SK-N-SH (cell line): ENCODE measurements at regions not wholly inside any gene's neighbourhood (a gene's known extent, or its start where the extent isn't known, plus 50 kb on each side); places are given as distances from the start of the nearest gene placed in this dataset.

Experiments used
- CTCF ChIA-PET: fragments of 300-600, 350-600 bp; formaldehyde crosslinking; extraction: SDS; loops from one replicate; lab custom pipeline; 2021; lab: Yijun Ruan, JAX
- POLR2A ChIA-PET: fragments of 350-600 bp; sonication (Branson Sonifier 250); formaldehyde crosslinking; extraction: SDS; loops from one replicate; lab custom pipeline; 2020; ENCODE audit warnings: antibody characterized with exemption, inconsistent platforms; lab: Yijun Ruan, JAX
- DNase-seq: peaks from one replicate; pipeline ENCODE4 v3.0.0; 2012
- H2AFZ ChIP-seq: fragments of 200-600 bp; sonication (generic); 2 replicates; pipeline ENCODE4 v1.8.1; 2016; ENCODE audit warnings: antibody characterized with exemption, mild to moderate bottlenecking, low read depth
- H3F3A ChIP-seq: fragments of 200-600 bp; sonication (generic); replicated peaks from 2 replicates; pipeline ENCODE3; 2016; ENCODE audit warnings: antibody characterized with exemption, mild to moderate bottlenecking; ENCODE audit not compliant: insufficient read depth
- H3K27ac ChIP-seq, 2 experiments: fragments of 200-500 bp in 1 of 2; fragments of 200-600 bp in 1 of 2; sonication (Bioruptor generic) in 1 of 2; sonication (generic), shearing (Covaris generic) in 1 of 2; 2 replicates each; pipeline versions ENCODE4 v1.5.1 to v1.6.1; 2014 to 2016; ENCODE audit warnings: low read depth in 2 of 2, inconsistent platforms in 1 of 2, low read length in 1 of 2, mild to moderate bottlenecking in 1 of 2, mixed read lengths in 1 of 2
- H3K27me3 ChIP-seq: fragments of 200-600 bp; sonication (generic), shearing (Covaris generic); 2 replicates; pipeline ENCODE4 v1.6.1; 2016; ENCODE audit warnings: mixed run types; ENCODE audit not compliant: insufficient read depth
- H3K36me3 ChIP-seq, 2 experiments: fragments of 200-500 bp in 1 of 2; fragments of 200-600 bp in 1 of 2; sonication (Bioruptor generic) in 1 of 2; sonication (generic) in 1 of 2; replicated peaks in 1 of 2; 2 replicates each; pipeline versions ENCODE3 to v1.5.1; 2014 to 2016; ENCODE audit warnings: low read length in 1 of 2, mild to moderate bottlenecking in 1 of 2; ENCODE audit not compliant: insufficient read depth in 2 of 2, control insufficient read depth in 1 of 2
- H3K4me1 ChIP-seq, 2 experiments: fragments of 200-500 bp in 1 of 2; fragments of 200-600 bp in 1 of 2; sonication (Bioruptor generic) in 1 of 2; sonication (generic), shearing (Covaris generic) in 1 of 2; 2 replicates each; pipeline versions ENCODE4 v1.5.1 to v1.6.1; 2014 to 2016; ENCODE audit warnings: low read depth in 1 of 2, low read length in 1 of 2, mixed run types in 1 of 2; ENCODE audit not compliant: insufficient read depth in 2 of 2, control insufficient read depth in 1 of 2
- H3K4me2 ChIP-seq: fragments of 200-600 bp; sonication (generic), shearing (Covaris generic); 2 replicates; pipeline ENCODE4 v1.6.1; 2017; ENCODE audit warnings: mixed run types
- H3K4me3 ChIP-seq, 2 experiments: fragments of 200-500 bp in 1 of 2; fragments of 200-600 bp in 1 of 2; sonication (Bioruptor generic) in 1 of 2; sonication (generic), shearing (Covaris generic) in 1 of 2; 2 replicates each; pipeline versions ENCODE4 v1.5.1 to v1.8.1; 2014 to 2016; ENCODE audit warnings: low read depth in 2 of 2, inconsistent platforms in 1 of 2, low read length in 1 of 2, mild to moderate bottlenecking in 1 of 2, mixed read lengths in 1 of 2, moderate library complexity in 1 of 2
- H3K79me2 ChIP-seq: fragments of 200-600 bp; sonication (generic); 2 replicates; pipeline ENCODE4 v1.8.1; 2017; ENCODE audit warnings: mild to moderate bottlenecking; ENCODE audit not compliant: insufficient read depth
- H3K9ac ChIP-seq: fragments of 200-600 bp; sonication (generic); 2 replicates; pipeline ENCODE4 v1.6.1; 2017; ENCODE audit warnings: mixed run types
- H3K9me2 ChIP-seq: fragments of 200-600 bp; sonication (generic); 2 replicates; pipeline ENCODE4 v1.6.1; 2017; ENCODE audit warnings: mixed run types
- H3K9me3 ChIP-seq: fragments of 200-600 bp; sonication (generic); 2 replicates; pipeline ENCODE4 v1.6.1; 2017; ENCODE audit warnings: mixed run types, mild to moderate bottlenecking, moderate library complexity
- H4K20me1 ChIP-seq: fragments of 200-600 bp; sonication (generic); 2 replicates; pipeline ENCODE4 v1.6.1; 2017; ENCODE audit warnings: mild to moderate bottlenecking, mixed run types; ENCODE audit not compliant: insufficient read depth
- ELF1 ChIP-seq: IDR thresholded peaks from 2 replicates; pipeline ENCODE4 v1.4.0; 2012
- FOXJ3 ChIP-seq: sonication (generic); formaldehyde crosslinking; IDR thresholded peaks from 2 replicates; pipeline ENCODE4 v1.5.1; 2020; ENCODE audit warnings: mild to moderate bottlenecking, missing genetic modification reagents
- FOXM1 ChIP-seq: IDR thresholded peaks from 2 replicates; pipeline ENCODE4 v1.4.0; 2012; ENCODE audit warnings: low read depth, mild to moderate bottlenecking
- GABPA ChIP-seq: IDR thresholded peaks from 2 replicates; pipeline ENCODE4 v1.4.0; 2012; ENCODE audit warnings: low read depth, mild to moderate bottlenecking
- GATA2 ChIP-seq: sonication (generic); formaldehyde crosslinking; IDR thresholded peaks from 2 replicates; pipeline ENCODE4 v1.5.0; 2020; ENCODE audit warnings: mild to moderate bottlenecking, missing genetic modification reagents
- NFIC ChIP-seq: IDR thresholded peaks from 2 replicates; pipeline ENCODE4 v1.4.0; 2012; ENCODE audit warnings: borderline replicate concordance
- NRF1 ChIP-seq: IDR thresholded peaks from 2 replicates; pipeline ENCODE4 v1.6.1; 2012; ENCODE audit warnings: low read depth, mild to moderate bottlenecking, low read length
- TCF12 ChIP-seq: IDR thresholded peaks from 2 replicates; pipeline ENCODE4 v1.4.0; 2012
- TEAD4 ChIP-seq: IDR thresholded peaks from 2 replicates; pipeline ENCODE4 v1.4.0; 2012; ENCODE audit warnings: mild to moderate bottlenecking, borderline replicate concordance; ENCODE audit not compliant: insufficient read depth
- YY1 ChIP-seq: IDR thresholded peaks from 2 replicates; pipeline ENCODE4 v1.4.0; 2012; ENCODE audit warnings: low read depth, mild to moderate bottlenecking
- WGBS: methylation state at CpG from one replicate; pipeline ENCODE4 v1.1.6; 2017; ENCODE audit warnings: low lambda C conversion rate; 5-methylcytosine and 5-hydroxymethylcytosine counted together
- TF ChIP-seq, protein P1 (sequence below): fragments of 150-350 bp; IDR thresholded peaks from 2 replicates; pipeline ENCODE4 v1.6.1; 2016; ENCODE audit warnings: mild to moderate bottlenecking, low read depth, low read length
- TF ChIP-seq, protein P2 (sequence below): IDR thresholded peaks from 2 replicates; pipeline ENCODE4 v1.4.0; 2012; ENCODE audit warnings: low read depth, borderline replicate concordance
- TF ChIP-seq, protein P3 (sequence below): IDR thresholded peaks from 2 replicates; pipeline ENCODE4 v1.4.0; 2012; ENCODE audit warnings: low read depth, borderline replicate concordance

DNA sequence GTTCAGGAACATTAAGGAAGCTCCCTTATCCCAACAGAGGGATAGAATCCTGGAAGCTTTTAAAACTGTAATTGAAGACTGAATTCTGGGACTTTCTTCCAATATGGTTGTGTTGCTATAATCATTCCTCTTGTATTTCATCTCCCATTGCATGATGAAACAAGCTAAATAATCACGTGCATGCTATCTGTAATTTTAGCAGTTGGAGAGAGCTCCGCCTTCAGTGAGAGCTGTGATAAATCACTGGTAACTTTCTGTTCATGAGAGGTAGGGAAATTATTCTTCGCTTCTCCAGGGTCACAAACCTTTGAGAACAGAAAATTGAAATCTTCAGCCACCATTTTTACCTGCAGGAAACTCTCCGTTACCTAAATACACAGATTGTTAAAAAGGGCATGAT, 530.2 kb downstream of the HTR7 start (continued):
- TF ChIP-seq, protein P1, sequence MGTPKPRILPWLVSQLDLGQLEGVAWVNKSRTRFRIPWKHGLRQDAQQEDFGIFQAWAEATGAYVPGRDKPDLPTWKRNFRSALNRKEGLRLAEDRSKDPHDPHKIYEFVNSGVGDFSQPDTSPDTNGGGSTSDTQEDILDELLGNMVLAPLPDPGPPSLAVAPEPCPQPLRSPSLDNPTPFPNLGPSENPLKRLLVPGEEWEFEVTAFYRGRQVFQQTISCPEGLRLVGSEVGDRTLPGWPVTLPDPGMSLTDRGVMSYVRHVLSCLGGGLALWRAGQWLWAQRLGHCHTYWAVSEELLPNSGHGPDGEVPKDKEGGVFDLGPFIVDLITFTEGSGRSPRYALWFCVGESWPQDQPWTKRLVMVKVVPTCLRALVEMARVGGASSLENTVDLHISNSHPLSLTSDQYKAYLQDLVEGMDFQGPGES, result no peak
- no peak for TF ChIP-seq NRF1

DNA sequence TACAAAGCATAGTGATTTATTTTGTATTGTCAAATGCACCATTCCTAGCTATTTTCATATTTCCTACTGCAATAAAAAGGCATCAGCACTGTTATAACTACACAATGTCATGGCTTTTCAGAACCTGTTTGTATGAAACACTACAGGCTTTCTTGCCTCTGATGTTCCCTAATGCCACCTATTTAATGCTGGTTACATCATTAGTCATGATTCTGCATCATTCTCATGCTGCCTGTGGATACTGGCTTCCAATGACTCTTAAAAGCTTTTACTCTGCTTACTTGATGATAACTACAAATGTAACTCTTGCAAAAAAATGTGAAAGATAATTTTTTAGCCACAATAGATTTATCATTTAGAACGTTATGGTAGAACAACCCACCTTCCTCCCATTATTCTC, 529.4 kb downstream of the HTR7 start:
- no peaks in the 10 kb centered on the region for H3K79me2 ChIP-seq
- no peaks in the 10 kb centered on the region for H3K4me1 ChIP-seq
- ChIA-PET CTCF (interaction anchor here (1.9 kb wide), 1 partner anchor 10 kb away, joined by 7 read pairs; no protein-coding TSS in a partner anchor), POLR2A (no interaction called here)
- H3K27me3 ChIP-seq, result no peaks in the 10 kb centered on the region
- 3% methylated on average over 1 of the region's 1 CpG for WGBS
- H3K27ac ChIP-seq, result no peak overlapping the region
- TF ChIP-seq NFIC, result no peak
- TF ChIP-seq ELF1, result no peak
- no peak overlapping the region for H3K9ac ChIP-seq
- H3F3A ChIP-seq, result no peaks in the 10 kb centered on the region
- no peaks in the 10 kb centered on the region for H3K9me3 ChIP-seq
- H2AFZ ChIP-seq, result no peak overlapping the region
- H3K4me2 ChIP-seq, result no peak overlapping the region
- no peaks in the 10 kb centered on the region for H4K20me1 ChIP-seq
- H3K36me3 ChIP-seq, result no peaks in the 10 kb centered on the region
- 0 out of 2 replicates have a peak, but pooled peaks cover 3% of the 10 kb centered on the region for H3K9me2 ChIP-seq
- DNase-seq, result no peak
- no peak overlapping the region for H3K4me3 ChIP-seq

DNA sequence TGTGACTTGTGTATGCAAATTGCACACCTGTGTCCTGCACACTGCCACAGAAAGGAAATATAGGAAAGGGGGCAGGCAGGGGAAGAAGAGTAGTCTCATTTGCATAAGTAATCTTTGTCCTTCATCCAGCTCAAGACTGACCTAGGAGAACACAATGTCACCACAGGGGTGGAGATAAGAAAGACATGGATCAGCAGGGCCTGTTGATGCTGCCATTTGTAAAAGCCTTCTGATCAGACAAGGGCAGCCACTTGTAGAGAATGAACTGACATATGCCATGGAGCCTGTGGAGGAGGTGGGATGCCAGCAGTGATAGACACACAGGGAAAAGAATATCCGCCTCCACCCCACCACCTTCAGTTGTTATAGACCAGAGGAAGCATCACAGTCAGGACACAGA, 528.9 kb downstream of the HTR7 start:
- ChIA-PET CTCF (interaction anchor here (1.9 kb wide), 1 partner anchor 11 kb away, joined by 7 read pairs; no protein-coding TSS in a partner anchor), POLR2A (no interaction called here)

DNA sequence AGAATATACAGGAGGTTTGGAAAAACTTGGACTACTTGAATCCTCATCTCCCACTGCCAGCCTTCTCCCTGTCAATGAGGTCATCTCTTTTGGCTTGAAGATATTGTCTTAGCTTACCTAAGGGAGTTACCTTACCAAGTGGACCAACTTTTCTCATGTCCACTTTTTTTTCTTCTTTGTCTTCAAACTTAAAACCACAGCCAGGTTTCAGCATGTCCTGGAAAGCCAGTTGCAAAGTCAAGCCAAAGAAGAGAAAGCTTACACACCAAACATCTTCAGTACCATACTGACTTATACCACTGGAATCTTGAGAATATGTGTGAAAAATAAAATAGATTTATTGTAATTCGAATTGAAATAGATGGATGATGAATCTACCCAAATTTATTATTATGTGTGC, 520.5 kb downstream of the HTR7 start:
- Histone ChIP-seq H3K9me3 (no peaks in the 10 kb centered on the region), H3K27ac (no peak overlapping the region), H3K4me3 (no peak overlapping the region), H3K27me3 (no peaks in the 10 kb centered on the region), H3K4me1 (no peaks in the 10 kb centered on the region), H3K9ac (no peak overlapping the region), H3K79me2 (no peaks in the 10 kb centered on the region), H3K36me3 (no peaks in the 10 kb centered on the region), H3F3A (no peaks in the 10 kb centered on the region), H4K20me1 (no peaks in the 10 kb centered on the region), H2AFZ (no peak overlapping the region), H3K4me2 (no peak overlapping the region), H3K9me2 (no peaks in the 10 kb centered on the region)
- ChIA-PET CTCF (interaction anchor here (1.0 kb wide), 1 partner anchor 13 kb away, joined by 4 read pairs; no protein-coding TSS in a partner anchor), POLR2A (no interaction called here)
- no peak for DNase-seq
- 2% methylated on average over 1 of the region's 1 CpG for WGBS
- TF ChIP-seq GATA2 (no peak), TEAD4 (no peak), TCF12 (no peak), GABPA (no peak)
- TF ChIP-seq, protein P2, sequence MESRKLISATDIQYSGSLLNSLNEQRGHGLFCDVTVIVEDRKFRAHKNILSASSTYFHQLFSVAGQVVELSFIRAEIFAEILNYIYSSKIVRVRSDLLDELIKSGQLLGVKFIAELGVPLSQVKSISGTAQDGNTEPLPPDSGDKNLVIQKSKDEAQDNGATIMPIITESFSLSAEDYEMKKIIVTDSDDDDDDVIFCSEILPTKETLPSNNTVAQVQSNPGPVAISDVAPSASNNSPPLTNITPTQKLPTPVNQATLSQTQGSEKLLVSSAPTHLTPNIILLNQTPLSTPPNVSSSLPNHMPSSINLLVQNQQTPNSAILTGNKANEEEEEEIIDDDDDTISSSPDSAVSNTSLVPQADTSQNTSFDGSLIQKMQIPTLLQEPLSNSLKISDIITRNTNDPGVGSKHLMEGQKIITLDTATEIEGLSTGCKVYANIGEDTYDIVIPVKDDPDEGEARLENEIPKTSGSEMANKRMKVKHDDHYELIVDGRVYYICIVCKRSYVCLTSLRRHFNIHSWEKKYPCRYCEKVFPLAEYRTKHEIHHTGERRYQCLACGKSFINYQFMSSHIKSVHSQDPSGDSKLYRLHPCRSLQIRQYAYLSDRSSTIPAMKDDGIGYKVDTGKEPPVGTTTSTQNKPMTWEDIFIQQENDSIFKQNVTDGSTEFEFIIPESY, result no peak

More for the DNA sequence above, 528.9 kb downstream of the HTR7 start:
- Histone ChIP-seq H3K9me3 (no peaks in the 10 kb centered on the region), H3K27me3 (no peaks in the 10 kb centered on the region), H3K9ac (no peak overlapping the region), H3K79me2 (no peaks in the 10 kb centered on the region), H3K4me3 (no peak overlapping the region), H3K36me3 (no peaks in the 10 kb centered on the region), H4K20me1 (no peaks in the 10 kb centered on the region), H3F3A (no peaks in the 10 kb centered on the region), H3K27ac (no peak overlapping the region), H2AFZ (no peak overlapping the region), H3K4me2 (no peak overlapping the region), H3K9me2 (0 out of 2 replicates have a peak, but pooled peaks cover 3% of the 10 kb centered on the region), H3K4me1 (no peaks in the 10 kb centered on the region)
- TF ChIP-seq TEAD4 (no peak), GABPA (no peak), FOXJ3 (CRISPR knock-in tag) (no peak), FOXM1 (no peak), TCF12 (no peak), YY1 (no peak), ELF1 (no peak), GATA2 (no peak)
- TF ChIP-seq, protein P3, sequence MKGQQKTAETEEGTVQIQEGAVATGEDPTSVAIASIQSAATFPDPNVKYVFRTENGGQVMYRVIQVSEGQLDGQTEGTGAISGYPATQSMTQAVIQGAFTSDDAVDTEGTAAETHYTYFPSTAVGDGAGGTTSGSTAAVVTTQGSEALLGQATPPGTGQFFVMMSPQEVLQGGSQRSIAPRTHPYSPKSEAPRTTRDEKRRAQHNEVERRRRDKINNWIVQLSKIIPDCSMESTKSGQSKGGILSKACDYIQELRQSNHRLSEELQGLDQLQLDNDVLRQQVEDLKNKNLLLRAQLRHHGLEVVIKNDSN, result no peak
- 11% methylated on average over 1 of the region's 1 CpG for WGBS
- no peak for DNase-seq
